HUDEP-2 (cell line): ENCODE measurements at regions not wholly inside any gene's neighbourhood (a gene's known extent, or its start where the extent isn't known, plus 50 kb on each side); places are given as distances from the start of the nearest gene placed in this dataset.

Source experiments
- DNase-seq, 76 experiments: peaks; one replicate each; lab custom pipeline; 2025; ENCODE audit not compliant: unreplicated experiment in 76 of 76; lab: John Stamatoyannopoulos, UW

- no peak for DNase-seq
Measured at GRCh38 chr7:124432009-124432578, 333.5 kb downstream of the GPR37 start.

- DNase-seq, result no peak
Measured at GRCh38 chr7:124429923-124430322, 335.7 kb downstream of the GPR37 start.

- no peak for DNase-seq
Measured at GRCh38 chr7:124428781-124429180, 336.8 kb downstream of the GPR37 start.

GRCh38 chr7:124426621-124427020 is 339.0 kb downstream of the GPR37 start:
- DNase-seq, result no peak

- no peak for DNase-seq
Measured at GRCh38 chr7:124423863-124424262, 341.7 kb downstream of the GPR37 start.

- DNase-seq, result no peak
Measured at GRCh38 chr7:124422081-124422480, 343.5 kb downstream of the GPR37 start.

- no peak for DNase-seq
Measured at GRCh38 chr7:124420367-124420766, 345.2 kb downstream of the GPR37 start.

- no peak for DNase-seq
Measured at GRCh38 chr7:124413029-124413428, 352.6 kb downstream of the GPR37 start.

GRCh38 chr7:124412531-124412930 is 353.1 kb downstream of the GPR37 start:
- no peak for DNase-seq

GRCh38 chr7:124411796-124412195 is 353.8 kb downstream of the GPR37 start:
- no peak for DNase-seq

- no peak for DNase-seq
Measured at GRCh38 chr7:124403587-124403986, 362.0 kb downstream of the GPR37 start.

GRCh38 chr7:124403112-124403511 is 362.5 kb downstream of the GPR37 start:
- DNase-seq, result no peak

GRCh38 chr7:124399941-124400340 is 365.7 kb downstream of the GPR37 start:
- no peak for DNase-seq

GRCh38 chr7:124398937-124399552 is 366.2 kb upstream of the TMEM229A start:
- no peak for DNase-seq

GRCh38 chr7:124397134-124397533 is 364.3 kb upstream of the TMEM229A start:
- no peak for DNase-seq

GRCh38 chr7:124390301-124390700 is 357.4 kb upstream of the TMEM229A start:
- DNase-seq, result no peak

- DNase-seq, result no peak
Measured at GRCh38 chr7:124388751-124389150, 355.9 kb upstream of the TMEM229A start.

GRCh38 chr7:124387056-124387455 is 354.2 kb upstream of the TMEM229A start:
- no peak for DNase-seq

- peak in 28 of 76 experiments; percentile 0 to 56 (median 12) for DNase-seq
Measured at GRCh38 chr7:124379296-124379695, 346.4 kb upstream of the TMEM229A start.

- DNase-seq, result no peak
Measured at GRCh38 chr7:124376111-124376510, 343.2 kb upstream of the TMEM229A start.

GRCh38 chr7:124375391-124375790 is 342.5 kb upstream of the TMEM229A start:
- no peak for DNase-seq

GRCh38 chr7:124369310-124369709 is 336.4 kb upstream of the TMEM229A start:
- DNase-seq, result no peak

- no peak for DNase-seq
Measured at GRCh38 chr7:124366118-124366517, 333.3 kb upstream of the TMEM229A start.
